ENCODE measurements at regions not wholly inside any gene's neighbourhood (a gene's known extent, or its start where the extent isn't known, plus 50 kb on each side); places are given as distances from the start of the nearest gene placed in this dataset.

- H3K27me3 ChIP-seq (ENCODE audit: control insufficient read depth, insufficient read depth, low read length): no peaks in the 10 kb centered on the region
- no peak for TF ChIP-seq CTCF (IDR thresholded peaks at IDR 0.05; ENCODE audit: insufficient read depth, low read length, poor library complexity, severe bottlenecking)
- H3K36me3 ChIP-seq (ENCODE audit: control insufficient read depth, insufficient read depth, low read length): no peaks in the 10 kb centered on the region
- H3K4me3 ChIP-seq (ENCODE audit: low read depth, low read length): no peak overlapping the region
- DNase-seq (ENCODE audit: low read depth): no peak
Observed at GRCh38 chr7:17716816-17717215, 223.5 kb downstream of the SNX13 start.

- H3K36me3 ChIP-seq (ENCODE audit: control insufficient read depth, insufficient read depth, low read length): no peaks in the 10 kb centered on the region
- H3K4me3 ChIP-seq (ENCODE audit: low read depth, low read length): no peak overlapping the region
- DNase-seq (ENCODE audit: low read depth): no peak
- TF ChIP-seq CTCF (IDR thresholded peaks at IDR 0.05; ENCODE audit: insufficient read depth, low read length, poor library complexity, severe bottlenecking): no peak
- no peaks in the 10 kb centered on the region for H3K27me3 ChIP-seq (ENCODE audit: control insufficient read depth, insufficient read depth, low read length)
Observed at GRCh38 chr7:17719998-17720397, 220.3 kb downstream of the SNX13 start.

GRCh38 chr7:17721736-17722285, 218.5 kb downstream of the SNX13 start:
- DNase-seq (ENCODE audit: low read depth): no peak
- no peaks in the 10 kb centered on the region for H3K27me3 ChIP-seq (ENCODE audit: control insufficient read depth, insufficient read depth, low read length)
- H3K36me3 ChIP-seq (ENCODE audit: control insufficient read depth, insufficient read depth, low read length): no peaks in the 10 kb centered on the region
- TF ChIP-seq CTCF (IDR thresholded peaks at IDR 0.05; ENCODE audit: insufficient read depth, low read length, poor library complexity, severe bottlenecking): no peak
- no peak overlapping the region for H3K4me3 ChIP-seq (ENCODE audit: low read depth, low read length)

GRCh38 chr7:17722798-17723197, 217.5 kb downstream of the SNX13 start:
- TF ChIP-seq CTCF (IDR thresholded peaks at IDR 0.05; ENCODE audit: insufficient read depth, low read length, poor library complexity, severe bottlenecking): no peak
- Histone ChIP-seq H3K36me3 (ENCODE audit: control insufficient read depth, insufficient read depth, low read length) (no peaks in the 10 kb centered on the region), H3K4me3 (ENCODE audit: low read depth, low read length) (no peak overlapping the region), H3K27me3 (ENCODE audit: control insufficient read depth, insufficient read depth, low read length) (no peaks in the 10 kb centered on the region)
- DNase-seq (ENCODE audit: low read depth): no peak

- no peak for TF ChIP-seq CTCF (IDR thresholded peaks at IDR 0.05; ENCODE audit: insufficient read depth, low read length, poor library complexity, severe bottlenecking)
- Histone ChIP-seq H3K4me3 (ENCODE audit: low read depth, low read length) (no peak overlapping the region), H3K36me3 (ENCODE audit: control insufficient read depth, insufficient read depth, low read length) (no peaks in the 10 kb centered on the region), H3K27me3 (ENCODE audit: control insufficient read depth, insufficient read depth, low read length) (no peaks in the 10 kb centered on the region)
- DNase-seq (ENCODE audit: low read depth): no peak
Observed at GRCh38 chr7:17725821-17726220, 214.5 kb downstream of the SNX13 start.

GRCh38 chr7:17732083-17732482, 208.2 kb downstream of the SNX13 start:
- TF ChIP-seq CTCF (IDR thresholded peaks at IDR 0.05; ENCODE audit: insufficient read depth, low read length, poor library complexity, severe bottlenecking): no peak
- no peak for DNase-seq (ENCODE audit: low read depth)
- no peaks in the 10 kb centered on the region for H3K36me3 ChIP-seq (ENCODE audit: control insufficient read depth, insufficient read depth, low read length)
- no peaks in the 10 kb centered on the region for H3K27me3 ChIP-seq (ENCODE audit: control insufficient read depth, insufficient read depth, low read length)
- no peak overlapping the region for H3K4me3 ChIP-seq (ENCODE audit: low read depth, low read length)

Data from kidney epithelial cell (primary cell).